VCaP (cell line): ENCODE measurements at regions not wholly inside any gene's neighbourhood (a gene's known extent, or its start where the extent isn't known, plus 50 kb on each side); places are given as distances from the start of the nearest gene placed in this dataset.

Experiments
- H3K27ac ChIP-seq: fragments of 450-650 bp; 2 replicates; pipeline ENCODE4 v1.5.1; 2017
- CTCF ChIP-seq: fragments of 450-650 bp; conservative IDR thresholded peaks from 2 replicates; pipeline ENCODE4 v1.5.1; 2017; ENCODE audit warnings: mild to moderate bottlenecking, moderate library complexity

GRCh38 chr3:134302674-134303073 is 52.0 kb upstream of the RYK start:
- H3K27ac ChIP-seq = peak overlapping the region; percentile 22; the same call in 1 of the 2 replicates
- no peak for TF ChIP-seq CTCF

DNA sequence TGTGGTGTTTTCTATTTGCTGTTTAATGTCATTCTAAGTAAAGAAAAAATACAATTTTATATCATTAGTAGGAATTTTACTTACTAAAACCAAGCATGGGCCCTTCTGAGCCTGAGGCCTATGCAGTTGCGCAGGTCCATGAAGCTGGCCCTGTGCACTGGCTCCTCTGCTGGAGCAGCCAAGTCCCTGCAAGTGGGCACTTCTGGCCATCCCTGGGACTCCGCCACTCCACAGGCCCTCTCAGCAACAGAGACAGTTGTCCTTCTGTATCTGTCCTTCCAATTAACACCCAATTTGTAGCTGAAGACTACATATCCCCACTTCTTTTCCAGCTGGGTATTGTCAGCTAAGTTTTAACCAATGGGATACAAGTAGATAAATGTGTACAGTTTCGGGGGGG is 49.9 kb upstream of the RYK start:
- 0 out of 2 replicates have a peak, but pooled peaks have one; percentile 8 for TF ChIP-seq CTCF
- H3K27ac ChIP-seq = no peak overlapping the region
